ENCODE measurements at regions not wholly inside any gene's neighbourhood (a gene's known extent, or its start where the extent isn't known, plus 50 kb on each side); places are given as distances from the start of the nearest gene placed in this dataset.

DNA sequence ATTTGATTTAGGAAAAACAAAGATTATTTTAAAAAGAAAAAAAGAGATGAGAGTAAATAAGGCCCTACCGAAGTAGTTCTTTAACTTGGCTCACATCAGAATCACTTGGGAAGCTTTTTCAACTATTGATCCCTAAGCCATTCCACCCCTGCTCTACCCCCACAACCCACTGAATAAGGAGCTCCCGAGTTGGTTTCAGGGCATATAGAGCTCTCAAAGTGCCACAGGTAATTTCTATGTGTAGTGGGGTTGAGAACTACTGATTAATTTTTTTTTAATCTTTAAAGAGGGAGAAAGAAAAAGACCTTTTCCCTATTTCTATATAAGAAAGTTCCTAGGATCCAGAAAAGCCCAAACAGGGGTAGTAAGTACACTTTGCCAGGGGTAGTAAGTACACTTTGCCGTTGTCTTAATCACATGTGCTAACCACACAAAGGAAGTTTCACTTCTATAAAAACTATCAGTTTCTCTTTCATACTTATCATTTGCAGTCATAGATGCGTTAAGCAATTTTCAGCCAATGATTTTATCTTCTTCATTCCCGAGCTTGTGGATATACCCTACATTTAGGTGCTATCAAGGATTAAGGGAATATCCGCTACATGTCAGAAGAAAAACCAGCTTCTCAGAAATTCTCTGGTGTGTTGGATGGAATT lies 108.4 kb upstream of the ZC3H12C start:
- no peak for DNase-seq

DNA sequence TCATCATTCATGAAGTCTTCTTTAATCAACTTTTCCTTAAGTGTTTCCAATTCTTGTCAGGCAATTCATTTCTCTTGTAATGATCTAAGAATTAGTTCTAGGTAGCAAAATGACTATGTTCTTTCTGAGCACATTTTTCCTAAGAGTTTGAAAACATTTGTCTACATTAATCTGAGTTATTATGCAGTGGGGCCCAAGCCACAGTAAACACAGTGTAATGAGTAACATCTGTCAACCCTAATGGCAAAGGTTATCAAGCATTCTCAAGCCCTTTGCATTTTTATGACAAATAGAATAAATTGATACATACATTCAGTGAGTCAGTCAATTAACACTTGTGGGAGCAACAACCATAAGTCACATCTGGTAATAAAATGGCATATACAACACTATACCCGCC lies 106.7 kb upstream of the ZC3H12C start:
- DNase-seq, result no peak

DNA sequence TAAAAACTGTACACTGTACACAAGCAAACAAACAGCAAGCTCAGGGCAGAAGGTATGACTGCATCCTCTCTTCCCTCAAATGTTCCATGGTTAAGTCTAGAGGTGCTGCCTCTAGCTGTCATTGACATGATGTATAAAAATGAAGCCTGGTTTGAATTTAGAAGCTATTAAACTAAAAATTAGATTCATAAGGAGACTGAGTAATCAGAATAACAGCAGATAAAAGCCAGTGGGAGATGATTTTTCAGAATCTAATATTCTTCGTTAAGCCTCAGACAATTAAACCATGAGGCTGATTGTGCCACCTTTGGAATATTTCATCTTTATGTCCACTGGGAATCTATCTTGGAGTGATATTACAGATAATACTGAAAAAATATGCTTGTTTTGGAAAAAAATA lies 101.4 kb upstream of the ZC3H12C start:
- no peak for DNase-seq

- DNase-seq, result no peak
Measured at GRCh38 chr11:109993786-109994185, 99.4 kb upstream of the ZC3H12C start.

GRCh38 chr11:109994907-109995306 lies 98.3 kb upstream of the ZC3H12C start:
- DNase-seq, result no peak

- no peak for DNase-seq
Measured at GRCh38 chr11:109996060-109996459, 97.1 kb upstream of the ZC3H12C start.

DNA sequence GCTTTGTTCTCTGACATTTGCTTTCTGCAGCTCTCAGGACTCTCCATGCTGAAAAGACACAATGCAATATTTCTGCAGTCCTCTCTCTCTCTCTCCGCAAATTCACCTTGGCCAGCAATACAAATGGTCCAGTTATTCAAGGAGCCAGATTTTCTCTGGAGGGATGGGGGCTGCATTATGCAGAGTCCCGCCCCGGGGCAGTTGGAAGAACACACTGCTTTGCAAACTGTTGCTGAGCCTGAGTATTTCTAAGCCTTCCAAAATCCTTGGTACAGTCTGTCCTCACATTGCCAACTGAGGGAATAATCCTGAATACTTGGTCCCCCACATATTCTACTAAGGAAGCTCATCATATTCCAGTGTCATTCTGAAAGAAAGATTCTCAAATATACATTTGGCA lies 94.3 kb upstream of the ZC3H12C start:
- no peak for DNase-seq

GRCh38 chr11:110000031-110000502 lies 93.1 kb upstream of the ZC3H12C start:
- no peak for DNase-seq

- DNase-seq, result no peak
Measured at GRCh38 chr11:110000850-110001249, 92.3 kb upstream of the ZC3H12C start.

- DNase-seq, result no peak
Measured at GRCh38 chr11:110003426-110003825, 89.8 kb upstream of the ZC3H12C start.

DNA sequence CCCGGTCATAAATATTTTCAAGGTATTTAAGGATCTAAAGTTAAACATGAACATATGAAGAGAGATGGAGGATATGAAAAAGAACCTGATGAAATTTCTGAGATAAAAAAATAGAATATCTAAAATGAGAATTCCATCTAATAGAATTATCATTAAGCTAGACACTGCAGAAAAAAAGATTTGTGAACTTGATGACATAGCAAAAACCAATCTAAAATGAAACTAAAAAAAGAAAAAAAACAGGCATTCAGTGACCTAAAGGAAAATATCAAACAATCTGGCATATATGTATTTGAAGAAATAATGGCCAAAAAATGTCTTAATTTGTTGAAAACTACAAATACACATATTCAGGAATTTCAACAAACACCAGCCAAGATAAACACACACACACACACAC lies 81.6 kb upstream of the ZC3H12C start:
- no peak for DNase-seq

DNA sequence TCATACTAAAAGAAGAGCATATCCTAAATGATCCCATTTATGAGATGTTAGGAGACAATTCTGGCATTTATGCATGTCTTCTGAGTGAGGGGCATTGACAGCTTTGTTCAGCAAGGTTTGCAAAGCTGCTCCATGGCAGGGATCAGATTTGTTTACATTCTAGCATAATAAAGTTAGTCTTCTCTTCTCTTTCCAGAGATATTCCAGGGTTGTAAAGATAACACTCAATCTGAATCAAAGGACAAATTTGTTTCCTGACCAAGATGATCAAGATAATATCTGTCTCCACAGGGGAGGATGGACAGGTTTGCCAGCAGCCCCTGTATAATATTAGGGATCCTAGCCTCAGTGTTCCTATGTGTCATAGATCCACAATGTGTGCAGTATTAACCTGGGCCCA lies 77.5 kb upstream of the ZC3H12C start:
- DNase-seq, result no peak

- DNase-seq, result no peak
Measured at GRCh38 chr11:110019675-110020074, 73.5 kb upstream of the ZC3H12C start.

DNA sequence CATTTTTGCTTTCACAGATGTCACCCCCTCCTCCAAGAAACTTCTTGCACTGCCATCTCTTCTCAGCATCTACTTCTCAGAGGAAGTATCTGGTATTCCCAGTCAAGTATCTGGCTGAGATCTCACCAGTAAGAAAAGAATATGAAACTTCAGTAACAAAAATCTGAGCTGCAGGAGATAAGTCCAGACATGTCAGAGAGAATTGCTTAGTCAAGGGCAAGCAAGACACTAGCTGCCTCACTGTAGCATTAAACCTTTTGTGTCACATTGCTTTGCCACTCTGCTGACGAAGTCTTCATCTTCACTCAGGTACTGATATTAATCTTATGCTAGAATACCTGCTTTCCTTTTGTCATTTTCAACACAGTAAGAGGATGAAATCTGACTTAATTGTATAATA lies 70.6 kb upstream of the ZC3H12C start:
- no peak for DNase-seq

DNA sequence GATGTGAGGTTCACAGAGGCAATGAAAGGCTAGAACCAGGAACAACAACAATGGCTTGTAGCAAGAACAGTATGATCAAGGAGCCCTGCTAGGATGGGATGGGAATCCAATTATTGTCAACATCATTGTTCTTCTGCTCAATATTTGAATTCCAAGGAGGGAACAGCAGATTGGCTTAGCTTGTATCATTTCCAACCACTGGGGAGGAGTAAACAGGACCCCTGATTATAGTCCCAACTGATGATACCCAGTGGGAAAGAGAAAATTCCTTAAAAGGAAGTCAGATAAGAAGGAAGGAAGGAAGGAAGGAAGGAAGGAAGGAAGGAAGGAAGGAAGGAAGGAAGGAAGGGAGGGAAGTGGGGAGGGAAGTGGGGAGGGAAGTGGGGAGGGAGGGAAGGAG lies 69.5 kb upstream of the ZC3H12C start:
- no peak for DNase-seq

GRCh38 chr11:110026858-110027626 lies 66.2 kb upstream of the ZC3H12C start:
- DNase-seq, result no peak

DNA sequence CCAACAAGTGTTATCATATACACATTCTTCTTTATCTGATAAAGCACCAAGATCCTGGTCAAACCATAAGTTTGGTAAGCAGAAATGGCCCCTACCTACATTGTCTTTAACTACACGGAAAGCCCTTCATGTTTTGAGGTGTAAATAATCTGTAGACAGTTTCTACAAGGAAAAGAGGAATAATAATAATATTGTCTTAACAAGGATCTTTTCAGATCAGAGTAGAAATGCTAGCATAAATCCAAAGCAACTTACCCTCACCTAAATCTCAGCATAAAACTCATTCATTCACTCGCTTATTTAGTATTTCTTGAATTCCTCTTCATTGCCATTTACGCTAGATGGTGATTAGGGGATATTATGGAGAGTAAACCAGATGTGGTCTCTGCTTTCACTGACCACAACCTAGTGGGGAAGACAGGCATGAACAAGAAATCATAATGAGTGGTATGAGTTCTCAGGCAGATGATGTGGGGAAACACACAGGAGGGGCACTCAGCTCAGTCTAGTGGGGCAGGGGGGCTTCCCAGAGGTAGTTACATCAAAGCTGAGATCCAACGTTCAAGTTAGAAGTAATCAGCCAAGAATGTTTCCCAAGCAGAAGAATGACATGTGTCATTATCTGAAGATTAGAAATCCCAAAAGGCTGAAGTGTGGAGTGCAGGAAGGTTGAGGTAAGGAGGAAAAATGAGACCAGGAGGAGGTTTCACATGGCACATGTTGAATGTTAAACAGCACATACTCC lies 65.4 kb upstream of the ZC3H12C start:
- DNase-seq, result no peak

- DNase-seq, result no peak
Measured at GRCh38 chr11:110028921-110029320, 64.3 kb upstream of the ZC3H12C start.

GRCh38 chr11:110029714-110030113 lies 63.5 kb upstream of the ZC3H12C start:
- no peak for DNase-seq

DNA sequence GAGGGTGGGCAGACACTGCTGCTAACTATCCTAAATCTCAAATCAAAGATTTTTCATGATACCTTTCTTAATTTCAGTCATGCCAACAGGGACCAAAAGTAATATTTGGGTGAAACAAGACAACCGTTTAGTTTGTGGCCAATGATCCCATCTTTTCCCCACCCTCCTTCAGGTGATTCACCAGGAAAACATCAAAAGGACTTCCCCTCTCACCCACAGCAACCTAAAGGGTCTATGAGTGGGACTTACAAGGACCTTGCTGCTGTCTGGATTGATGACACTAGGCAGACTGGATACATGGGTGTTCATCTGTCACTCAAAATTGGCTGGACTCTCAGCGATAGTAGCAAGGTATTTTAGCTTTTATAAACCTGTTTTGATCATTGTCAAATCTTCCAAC lies 62.0 kb upstream of the ZC3H12C start:
- DNase-seq, result no peak

DNA sequence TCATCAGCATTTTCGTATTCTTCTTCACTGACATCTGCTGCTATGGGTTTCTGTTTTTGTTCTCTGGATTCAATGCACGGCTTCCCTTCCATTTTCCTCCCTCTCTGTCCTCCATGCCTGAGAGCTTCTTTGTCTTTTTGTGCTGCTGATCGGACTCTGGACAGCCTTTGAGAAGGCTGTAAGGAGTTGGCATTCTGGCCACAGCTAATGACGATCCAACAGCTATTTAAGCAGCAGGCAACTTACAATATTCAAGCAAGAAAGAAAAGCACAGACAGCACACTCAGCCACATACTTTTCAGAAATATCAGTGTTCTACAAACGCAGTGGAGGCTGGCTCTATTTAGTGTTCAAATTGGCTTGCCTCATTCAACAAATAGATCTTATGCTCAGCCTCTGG lies 60.9 kb upstream of the ZC3H12C start:
- DNase-seq, result no peak

DNA sequence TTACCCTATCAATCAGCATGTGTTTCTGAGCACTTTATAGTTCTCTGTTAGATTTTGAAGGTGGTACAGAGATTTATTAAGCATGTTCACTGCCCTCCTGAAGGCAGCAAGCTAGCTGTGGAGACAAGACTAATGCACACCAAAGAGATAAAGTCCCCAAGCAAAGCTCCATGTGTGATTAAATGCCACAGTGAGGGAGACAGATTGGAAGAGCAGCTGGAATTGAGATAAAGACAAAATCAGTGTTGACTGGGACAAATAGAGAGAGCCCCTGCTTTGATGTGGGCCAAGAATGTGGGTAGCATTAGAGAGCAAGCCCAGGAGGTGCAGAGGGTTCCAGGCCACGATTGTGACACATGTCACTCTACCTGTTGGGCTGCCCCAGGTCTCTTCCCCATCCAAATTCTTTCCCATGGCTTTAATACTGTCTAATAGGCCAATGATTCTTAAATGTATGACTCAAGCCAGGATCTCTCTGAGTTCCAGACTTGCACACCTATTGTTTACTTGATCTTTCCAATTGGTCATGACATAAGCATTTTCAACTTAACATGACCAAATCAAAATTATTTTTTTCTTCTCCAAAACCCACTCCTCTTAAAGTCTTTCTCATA lies 60.1 kb upstream of the ZC3H12C start:
- DNase-seq, result no peak

- no peak for DNase-seq
Measured at GRCh38 chr11:110034806-110035205, 58.4 kb upstream of the ZC3H12C start.

DNA sequence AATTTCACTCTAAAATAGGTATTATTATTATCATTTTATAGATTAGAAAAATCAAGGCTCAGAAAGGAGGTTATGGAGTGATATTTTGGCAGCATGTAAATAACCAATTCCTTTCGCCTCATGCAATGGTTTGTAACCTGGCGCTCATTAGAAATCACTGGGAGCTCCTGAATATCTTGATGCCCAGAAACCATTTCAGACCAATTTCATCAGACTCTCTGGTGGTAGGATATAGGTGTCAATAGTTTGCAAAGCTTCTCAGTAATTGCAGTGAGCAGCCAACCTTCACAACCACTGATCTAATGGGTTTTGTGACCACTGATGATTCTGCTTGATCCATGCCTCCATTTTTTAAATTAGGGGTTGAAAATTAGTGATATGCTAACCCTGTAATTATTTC lies 57.8 kb upstream of the ZC3H12C start:
- no peak for DNase-seq
